ENCODE measurements at regions not wholly inside any gene's neighbourhood (a gene's known extent, or its start where the extent isn't known, plus 50 kb on each side); places are given as distances from the start of the nearest gene placed in this dataset.
A peak's percentile ranks its signal among the peaks of the same experiment; 100 is the strongest.

DNA sequence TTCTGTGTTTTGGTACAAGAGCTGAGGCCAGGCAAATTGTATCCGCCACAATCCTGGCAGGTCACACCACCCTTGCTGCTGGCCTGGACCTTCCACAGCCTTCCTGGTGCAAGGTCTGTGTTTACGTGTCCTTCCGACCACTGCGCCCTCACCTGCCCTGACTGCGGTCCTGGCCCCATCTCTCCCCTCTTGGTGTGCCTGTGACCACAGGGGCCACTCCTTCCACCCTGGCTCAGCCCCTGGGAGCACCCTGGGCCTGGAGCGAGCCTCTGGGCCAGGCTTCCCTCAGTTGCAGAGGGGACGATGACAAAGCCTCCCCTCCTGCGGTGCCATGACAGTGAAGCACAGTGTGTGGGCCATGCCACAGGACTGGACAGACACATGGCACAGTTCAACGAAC lies 104.5 kb downstream of the PLXNA1 start:
- Histone ChIP-seq H3K4me1 (ENCODE audit: control insufficient read depth, extremely low read depth, insufficient read depth, low read length) (no peaks in the 10 kb centered on the region), H4K20me1 (ENCODE audit: control insufficient read depth, extremely low read depth, insufficient read depth, low read length) (no peaks in the 10 kb centered on the region), H3K4me2 (ENCODE audit: extremely low read depth, insufficient read depth, low read length) (no peak overlapping the region), H3K4me3 (replicated peaks in 1 of 4; ENCODE audit: control extremely low read depth in 1 of 4, insufficient read depth in 1 of 4, low read depth in 3 of 4, low read length in 4 of 4) (no peak overlapping the region), H3K9me3 (ENCODE audit: control insufficient read depth, insufficient read depth, low read depth, low read length) (no peaks in the 10 kb centered on the region), H3K27ac (ENCODE audit: insufficient read depth, low read length) (no peak overlapping the region), H3K36me3 (ENCODE audit: control insufficient read depth, insufficient read depth, low read length) (no peaks in the 10 kb centered on the region), H3K27me3 (ENCODE audit: control insufficient read depth, insufficient read depth, low read length) (no peaks in the 10 kb centered on the region), H3K79me2 (ENCODE audit: control insufficient read depth, insufficient read depth, low read length) (no peaks in the 10 kb centered on the region), H2AFZ (ENCODE audit: low read length) (no peak overlapping the region), H3K9ac (ENCODE audit: insufficient read depth, low read length) (no peak overlapping the region)
- TF ChIP-seq EZH2 (IDR thresholded peaks at IDR 0.05; ENCODE audit: low read length, missing control alignments): no peak
- TF ChIP-seq, protein P1, sequence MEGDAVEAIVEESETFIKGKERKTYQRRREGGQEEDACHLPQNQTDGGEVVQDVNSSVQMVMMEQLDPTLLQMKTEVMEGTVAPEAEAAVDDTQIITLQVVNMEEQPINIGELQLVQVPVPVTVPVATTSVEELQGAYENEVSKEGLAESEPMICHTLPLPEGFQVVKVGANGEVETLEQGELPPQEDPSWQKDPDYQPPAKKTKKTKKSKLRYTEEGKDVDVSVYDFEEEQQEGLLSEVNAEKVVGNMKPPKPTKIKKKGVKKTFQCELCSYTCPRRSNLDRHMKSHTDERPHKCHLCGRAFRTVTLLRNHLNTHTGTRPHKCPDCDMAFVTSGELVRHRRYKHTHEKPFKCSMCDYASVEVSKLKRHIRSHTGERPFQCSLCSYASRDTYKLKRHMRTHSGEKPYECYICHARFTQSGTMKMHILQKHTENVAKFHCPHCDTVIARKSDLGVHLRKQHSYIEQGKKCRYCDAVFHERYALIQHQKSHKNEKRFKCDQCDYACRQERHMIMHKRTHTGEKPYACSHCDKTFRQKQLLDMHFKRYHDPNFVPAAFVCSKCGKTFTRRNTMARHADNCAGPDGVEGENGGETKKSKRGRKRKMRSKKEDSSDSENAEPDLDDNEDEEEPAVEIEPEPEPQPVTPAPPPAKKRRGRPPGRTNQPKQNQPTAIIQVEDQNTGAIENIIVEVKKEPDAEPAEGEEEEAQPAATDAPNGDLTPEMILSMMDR (conservative IDR thresholded peaks at IDR 0.05 in 1 of 2, IDR thresholded peaks at IDR 0.05 in 1 of 2; ENCODE audit: low read depth in 1 of 2, low read length in 2 of 2): no peak
- no peak for DNase-seq (ENCODE audit: low read depth in 2 of 2)

DNA sequence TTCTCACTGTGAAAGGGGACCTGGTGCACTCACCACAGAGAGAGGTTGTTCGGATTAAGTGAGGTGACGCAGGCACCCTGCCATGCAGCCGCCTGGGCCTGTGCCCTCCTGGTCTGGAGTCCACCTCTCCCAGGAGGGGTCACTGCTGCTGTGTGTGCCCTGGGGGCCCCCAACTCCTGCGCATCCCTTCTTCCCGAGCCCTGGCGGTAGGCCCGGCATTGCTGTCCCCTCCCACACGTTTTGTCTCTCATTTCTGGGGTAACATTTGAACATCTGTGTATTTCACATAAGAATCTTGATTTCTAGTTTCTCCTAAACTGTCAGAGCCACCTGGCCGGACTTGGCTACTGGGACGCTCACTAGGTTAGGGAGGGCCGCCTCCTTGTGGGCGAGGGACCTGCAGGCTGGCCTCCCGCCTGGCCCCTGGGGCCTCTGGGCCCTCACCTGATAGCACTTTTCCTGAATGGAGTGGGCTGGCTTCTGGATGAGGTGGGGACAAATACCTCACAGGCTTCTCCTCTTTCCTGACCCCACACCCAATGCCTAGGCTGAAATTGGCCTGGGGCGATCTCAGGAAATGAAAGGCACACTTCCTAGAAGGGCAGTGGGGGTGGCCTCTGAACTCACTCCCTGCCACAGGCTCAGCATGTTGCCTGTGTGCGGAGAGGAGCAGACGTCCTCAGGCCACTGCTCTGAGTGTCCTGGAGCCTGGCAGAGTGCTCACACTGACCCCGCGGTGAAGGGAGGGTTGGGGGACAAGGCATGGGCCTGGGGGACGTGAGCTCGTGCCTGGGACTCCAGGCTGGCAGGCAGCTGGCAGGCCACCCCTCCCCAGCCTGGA lies 104.2 kb upstream of the PRR23E start:
- TF ChIP-seq EZH2 (IDR thresholded peaks at IDR 0.05; ENCODE audit: low read length, missing control alignments): no peak
- TF ChIP-seq, protein P1 (conservative IDR thresholded peaks at IDR 0.05 in 1 of 2, IDR thresholded peaks at IDR 0.05 in 1 of 2; ENCODE audit: low read depth in 1 of 2, low read length in 2 of 2): no peak
- H3K4me3 ChIP-seq (replicated peaks in 1 of 4; ENCODE audit: control extremely low read depth in 1 of 4, insufficient read depth in 1 of 4, low read depth in 3 of 4, low read length in 4 of 4): no peak overlapping the region
- no peaks in the 10 kb centered on the region for H3K27me3 ChIP-seq (ENCODE audit: control insufficient read depth, insufficient read depth, low read length)

DNA sequence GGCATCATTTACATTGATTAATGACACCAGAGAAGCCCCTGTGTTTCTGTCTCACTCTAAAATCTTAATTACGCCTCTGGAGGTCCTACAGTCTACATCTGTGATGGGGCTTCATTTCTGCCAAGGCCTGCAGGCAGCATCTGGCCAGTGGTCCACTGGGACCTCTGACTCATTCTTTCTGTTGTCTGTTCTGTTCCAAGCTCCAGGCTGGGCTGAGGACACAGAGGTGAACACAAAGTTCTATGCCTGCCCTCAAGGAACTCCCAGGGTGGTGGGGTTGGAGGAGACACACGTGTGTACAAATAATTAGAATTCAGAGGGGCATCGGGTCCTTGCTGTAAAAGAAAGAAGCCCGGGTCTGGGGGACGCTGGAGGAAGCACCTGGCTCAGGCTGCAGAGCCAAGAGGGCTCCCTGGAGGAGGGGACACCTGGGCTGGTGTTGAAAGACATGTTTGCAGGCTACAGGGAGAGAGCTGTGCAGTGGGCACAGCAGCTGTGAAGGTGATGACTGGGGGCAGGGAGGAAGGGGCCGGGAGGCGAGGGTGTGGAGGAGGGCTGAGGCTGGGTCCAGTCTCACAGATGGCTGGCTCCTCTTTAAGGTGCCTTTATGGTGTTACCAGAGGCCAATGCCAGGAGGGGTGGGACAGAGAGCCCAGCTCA lies 103.3 kb upstream of the PRR23E start:
- DNase-seq (ENCODE audit: low read depth in 2 of 2): peak in 1 of 2 donors; percentile 13
- no peak overlapping the region for H3K27ac ChIP-seq (ENCODE audit: insufficient read depth, low read length)
- H2AFZ ChIP-seq (ENCODE audit: low read length): no peak overlapping the region
- no peak for TF ChIP-seq EZH2 (IDR thresholded peaks at IDR 0.05; ENCODE audit: low read length, missing control alignments)
- TF ChIP-seq, protein P1 (conservative IDR thresholded peaks at IDR 0.05 in 1 of 2, IDR thresholded peaks at IDR 0.05 in 1 of 2; ENCODE audit: low read depth in 1 of 2, low read length in 2 of 2): no peak
- H3K9ac ChIP-seq (ENCODE audit: insufficient read depth, low read length): no peak overlapping the region
- no peaks in the 10 kb centered on the region for H3K36me3 ChIP-seq (ENCODE audit: control insufficient read depth, insufficient read depth, low read length)
- H3K4me1 ChIP-seq (ENCODE audit: control insufficient read depth, extremely low read depth, insufficient read depth, low read length): no peaks in the 10 kb centered on the region
- no peaks in the 10 kb centered on the region for H3K27me3 ChIP-seq (ENCODE audit: control insufficient read depth, insufficient read depth, low read length)
- H4K20me1 ChIP-seq (ENCODE audit: control insufficient read depth, extremely low read depth, insufficient read depth, low read length): no peaks in the 10 kb centered on the region
- H3K9me3 ChIP-seq (ENCODE audit: control insufficient read depth, insufficient read depth, low read depth, low read length): no peaks in the 10 kb centered on the region
- H3K4me3 ChIP-seq (replicated peaks in 1 of 4; ENCODE audit: control extremely low read depth in 1 of 4, insufficient read depth in 1 of 4, low read depth in 3 of 4, low read length in 4 of 4): no peak overlapping the region
- no peaks in the 10 kb centered on the region for H3K79me2 ChIP-seq (ENCODE audit: control insufficient read depth, insufficient read depth, low read length)
- H3K4me2 ChIP-seq (ENCODE audit: extremely low read depth, insufficient read depth, low read length): no peak overlapping the region

More for the DNA sequence above, 104.2 kb upstream of the PRR23E start:
- no peak overlapping the region for H2AFZ ChIP-seq (ENCODE audit: low read length)
- DNase-seq (ENCODE audit: low read depth in 2 of 2): no peak
- no peak overlapping the region for H3K9ac ChIP-seq (ENCODE audit: insufficient read depth, low read length)
- no peak overlapping the region for H3K27ac ChIP-seq (ENCODE audit: insufficient read depth, low read length)
- H3K4me2 ChIP-seq (ENCODE audit: extremely low read depth, insufficient read depth, low read length): no peak overlapping the region
- H4K20me1 ChIP-seq (ENCODE audit: control insufficient read depth, extremely low read depth, insufficient read depth, low read length): no peaks in the 10 kb centered on the region
- no peaks in the 10 kb centered on the region for H3K4me1 ChIP-seq (ENCODE audit: control insufficient read depth, extremely low read depth, insufficient read depth, low read length)
- no peaks in the 10 kb centered on the region for H3K79me2 ChIP-seq (ENCODE audit: control insufficient read depth, insufficient read depth, low read length)
- H3K9me3 ChIP-seq (ENCODE audit: control insufficient read depth, insufficient read depth, low read depth, low read length): no peaks in the 10 kb centered on the region
- H3K36me3 ChIP-seq (ENCODE audit: control insufficient read depth, insufficient read depth, low read length): no peaks in the 10 kb centered on the region

All from fibroblast of lung (primary cell).